ENCODE measurements at regions not wholly inside any gene's neighbourhood (a gene's known extent, or its start where the extent isn't known, plus 50 kb on each side); places are given as distances from the start of the nearest gene placed in this dataset.

DNA sequence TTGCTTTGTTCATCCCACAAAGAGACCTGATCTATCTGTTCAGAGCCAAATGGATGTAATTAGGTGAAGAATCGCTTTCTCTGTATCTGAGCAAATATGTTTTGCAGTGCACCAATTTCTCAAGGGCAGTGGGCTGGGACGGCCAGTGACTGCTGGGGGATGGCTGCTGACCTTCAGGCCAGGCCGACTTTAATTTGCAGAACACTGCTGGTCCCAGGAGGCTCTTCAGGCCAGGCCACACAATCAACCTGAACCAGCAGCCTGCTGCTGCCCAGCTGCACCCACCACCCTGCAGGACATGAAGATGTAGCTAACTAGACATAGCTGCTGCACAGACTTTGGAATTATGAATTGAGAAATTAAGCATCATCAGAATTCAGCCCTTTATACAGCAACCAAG, 194.4 kb upstream of the ONECUT1 start:
- H3K4me2 ChIP-seq (ENCODE audit: low read length): no peak overlapping the region
- H3K23ac ChIP-seq (ENCODE audit: low read length): no peak overlapping the region
- H2BK12ac ChIP-seq (ENCODE audit: low read length): no peak overlapping the region
- DNase-seq: no peak
- no CpG with 5 or more reads among the region's 3 CpGs for WGBS (ENCODE audit: extremely low coverage, insufficient coverage, insufficient read length)
- no peak overlapping the region for H2AFZ ChIP-seq (ENCODE audit: insufficient read depth, low read length, poor library complexity)
- no peak overlapping the region for H2AK5ac ChIP-seq (ENCODE audit: low read length)
- no peak overlapping the region for H4K8ac ChIP-seq (ENCODE audit: low read depth, low read length)
- no peak overlapping the region for H2BK120ac ChIP-seq (ENCODE audit: insufficient read depth, low read length, poor library complexity)
- H3K4me1 ChIP-seq (ENCODE audit: control insufficient read depth in 1 of 2, insufficient read depth in 2 of 2, low read length in 2 of 2): no peaks in the 10 kb centered on the region
- no peak overlapping the region for H3K14ac ChIP-seq (ENCODE audit: low read length)
- no peaks in the 10 kb centered on the region for H3K27me3 ChIP-seq (ENCODE audit: insufficient read depth, low read length)
- no peak overlapping the region for H3K4me3 ChIP-seq (ENCODE audit: low read depth, low read length)
- H3K79me2 ChIP-seq (ENCODE audit: control insufficient read depth, insufficient read depth, low read length, poor library complexity): no peaks in the 10 kb centered on the region
- H4K12ac ChIP-seq (ENCODE audit: low read depth, low read length): no peak overlapping the region
- H3K27ac ChIP-seq (ENCODE audit: low read depth, low read length): no peak overlapping the region
- no peak overlapping the region for H3K4ac ChIP-seq (ENCODE audit: low read depth, low read length)
- no peak overlapping the region for H3K18ac ChIP-seq (ENCODE audit: low read length)
- no peak overlapping the region for H2BK5ac ChIP-seq (ENCODE audit: low read depth, low read length, poor library complexity)
- H4K91ac ChIP-seq (ENCODE audit: low read depth, low read length): no peak overlapping the region
- H3K36me3 ChIP-seq (ENCODE audit: control insufficient read depth in 1 of 2, insufficient read depth in 2 of 2, low read length in 2 of 2): no peaks in the 10 kb centered on the region
- no peaks in the 10 kb centered on the region for H3K79me1 ChIP-seq (ENCODE audit: low read length)
- no peaks in the 10 kb centered on the region for H3K9me3 ChIP-seq (ENCODE audit: insufficient read depth, low read depth, low read length)
- H3K9ac ChIP-seq (ENCODE audit: low read length): no peak overlapping the region

DNA sequence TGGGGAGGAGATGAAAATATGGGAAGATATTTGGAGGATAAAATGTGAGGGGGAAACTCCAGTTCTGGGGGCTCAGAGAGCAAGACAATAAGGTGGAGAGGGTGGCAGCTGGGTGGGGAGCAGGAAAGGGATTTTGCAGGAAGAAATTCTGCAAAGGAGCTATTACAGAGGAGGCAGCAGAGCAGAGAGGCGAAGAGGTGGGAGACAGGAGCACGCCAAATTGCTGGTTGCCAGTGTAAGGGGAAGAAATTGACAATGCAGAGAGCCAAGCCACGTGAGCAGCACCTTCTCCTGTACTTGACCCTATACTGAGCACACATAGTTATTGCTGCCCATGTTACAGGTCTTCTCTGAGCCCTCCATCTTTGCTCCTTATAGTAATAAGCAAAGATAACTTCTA, 190.3 kb upstream of the ONECUT1 start:
- Histone ChIP-seq H3K18ac (ENCODE audit: low read length) (no peak overlapping the region), H3K4me3 (ENCODE audit: low read depth, low read length) (no peak overlapping the region), H3K4me2 (ENCODE audit: low read length) (no peak overlapping the region), H3K79me1 (ENCODE audit: low read length) (no peaks in the 10 kb centered on the region), H4K8ac (ENCODE audit: low read depth, low read length) (no peak overlapping the region), H3K9me3 (ENCODE audit: insufficient read depth, low read depth, low read length) (no peaks in the 10 kb centered on the region), H3K4ac (ENCODE audit: low read depth, low read length) (no peak overlapping the region), H3K14ac (ENCODE audit: low read length) (no peak overlapping the region), H3K4me1 (ENCODE audit: control insufficient read depth in 1 of 2, insufficient read depth in 2 of 2, low read length in 2 of 2) (no peaks in the 10 kb centered on the region), H3K36me3 (ENCODE audit: control insufficient read depth in 1 of 2, insufficient read depth in 2 of 2, low read length in 2 of 2) (no peaks in the 10 kb centered on the region), H3K27ac (ENCODE audit: low read depth, low read length) (no peak overlapping the region), H4K91ac (ENCODE audit: low read depth, low read length) (no peak overlapping the region), H2BK120ac (ENCODE audit: insufficient read depth, low read length, poor library complexity) (no peak overlapping the region), H2AK5ac (ENCODE audit: low read length) (no peak overlapping the region), H2AFZ (ENCODE audit: insufficient read depth, low read length, poor library complexity) (no peak overlapping the region), H3K9ac (ENCODE audit: low read length) (no peak overlapping the region), H2BK5ac (ENCODE audit: low read depth, low read length, poor library complexity) (no peak overlapping the region), H3K23ac (ENCODE audit: low read length) (peak overlapping the region; percentile 86), H3K27me3 (ENCODE audit: insufficient read depth, low read length) (no peaks in the 10 kb centered on the region), H3K79me2 (ENCODE audit: control insufficient read depth, insufficient read depth, low read length, poor library complexity) (no peaks in the 10 kb centered on the region), H4K12ac (ENCODE audit: low read depth, low read length) (no peak overlapping the region), H2BK12ac (ENCODE audit: low read length) (no peak overlapping the region)
- DNase-seq: no peak
- no CpG with 5 or more reads among the region's 3 CpGs for WGBS (ENCODE audit: extremely low coverage, insufficient coverage, insufficient read length)

DNA sequence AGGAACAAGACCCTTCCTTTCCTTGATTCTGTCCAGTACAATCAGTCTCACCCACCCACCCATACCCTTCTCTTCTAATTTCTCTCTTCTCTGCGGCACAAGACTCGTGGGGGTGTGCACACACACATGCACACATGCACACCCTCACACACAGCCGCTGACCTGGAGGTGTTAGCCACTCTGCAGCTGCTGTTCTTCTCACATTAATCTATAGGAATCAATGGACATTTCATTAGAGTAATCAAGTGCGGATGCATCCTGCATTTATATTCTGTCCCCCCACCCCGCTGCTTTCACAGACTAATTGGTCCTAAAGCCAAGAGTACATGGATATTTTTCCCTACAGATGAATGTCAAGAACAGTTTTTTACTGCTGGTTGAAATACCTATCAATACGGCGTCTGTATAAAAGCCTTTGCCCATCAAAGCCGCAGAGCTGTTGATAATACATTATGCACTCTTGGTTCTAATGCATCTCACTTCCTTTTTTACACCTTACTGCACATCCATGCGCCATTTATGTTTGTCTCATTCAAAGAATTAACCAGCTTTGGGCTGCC, 186.5 kb upstream of the ONECUT1 start:
- no peak overlapping the region for H2AK5ac ChIP-seq (ENCODE audit: low read length)
- no peak overlapping the region for H2BK120ac ChIP-seq (ENCODE audit: insufficient read depth, low read length, poor library complexity)

DNA sequence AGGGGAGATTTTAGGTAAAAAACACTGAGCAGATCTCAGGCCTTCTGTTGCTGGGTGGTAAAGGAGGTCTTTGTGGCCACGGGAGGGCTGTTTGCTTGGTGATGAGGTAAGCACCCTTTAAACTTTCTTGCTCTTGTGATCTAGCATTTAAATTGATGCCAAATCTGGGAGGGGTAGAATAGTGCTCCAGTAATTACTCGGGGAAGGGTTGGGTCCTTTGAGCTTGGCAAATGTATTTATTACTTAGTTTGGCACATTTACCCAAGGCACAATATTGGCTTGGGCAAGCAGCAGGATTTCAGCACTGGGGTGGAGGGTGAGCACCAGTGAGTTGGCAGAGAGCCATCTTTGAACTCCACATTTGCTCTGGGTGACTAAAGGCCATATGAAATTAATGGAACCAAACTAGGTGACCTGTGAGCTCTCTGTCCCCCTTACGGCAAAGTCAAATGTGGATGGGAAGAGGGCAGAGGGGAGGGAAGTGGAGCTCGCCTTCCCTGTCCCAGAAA, 185.9 kb upstream of the ONECUT1 start:
- H2BK120ac ChIP-seq (ENCODE audit: insufficient read depth, low read length, poor library complexity): no peak overlapping the region
- no peak overlapping the region for H3K4me3 ChIP-seq (ENCODE audit: low read depth, low read length)
- no peak overlapping the region for H3K4ac ChIP-seq (ENCODE audit: low read depth, low read length)
- no peak overlapping the region for H4K12ac ChIP-seq (ENCODE audit: low read depth, low read length)
- no peak for DNase-seq
- H3K27me3 ChIP-seq (ENCODE audit: insufficient read depth, low read length): no peaks in the 10 kb centered on the region
- H3K4me2 ChIP-seq (ENCODE audit: low read length): no peak overlapping the region
- no peak overlapping the region for H3K9ac ChIP-seq (ENCODE audit: low read length)
- no peak overlapping the region for H2BK5ac ChIP-seq (ENCODE audit: low read depth, low read length, poor library complexity)
- no CpG with 5 or more reads among the region's 4 CpGs for WGBS (ENCODE audit: extremely low coverage, insufficient coverage, insufficient read length)
- H2AK5ac ChIP-seq (ENCODE audit: low read length): no peak overlapping the region
- H3K27ac ChIP-seq (ENCODE audit: low read depth, low read length): no peak overlapping the region
- no peak overlapping the region for H2BK12ac ChIP-seq (ENCODE audit: low read length)
- H4K91ac ChIP-seq (ENCODE audit: low read depth, low read length): no peak overlapping the region
- no peaks in the 10 kb centered on the region for H3K36me3 ChIP-seq (ENCODE audit: control insufficient read depth in 1 of 2, insufficient read depth in 2 of 2, low read length in 2 of 2)
- no peaks in the 10 kb centered on the region for H3K79me2 ChIP-seq (ENCODE audit: control insufficient read depth, insufficient read depth, low read length, poor library complexity)
- no peak overlapping the region for H3K23ac ChIP-seq (ENCODE audit: low read length)
- no peak overlapping the region for H4K8ac ChIP-seq (ENCODE audit: low read depth, low read length)
- no peaks in the 10 kb centered on the region for H3K9me3 ChIP-seq (ENCODE audit: insufficient read depth, low read depth, low read length)
- no peak overlapping the region for H3K18ac ChIP-seq (ENCODE audit: low read length)
- H3K14ac ChIP-seq (ENCODE audit: low read length): no peak overlapping the region
- no peak overlapping the region for H2AFZ ChIP-seq (ENCODE audit: insufficient read depth, low read length, poor library complexity)
- no peaks in the 10 kb centered on the region for H3K4me1 ChIP-seq (ENCODE audit: control insufficient read depth in 1 of 2, insufficient read depth in 2 of 2, low read length in 2 of 2)
- no peaks in the 10 kb centered on the region for H3K79me1 ChIP-seq (ENCODE audit: low read length)

More for the DNA sequence above, 186.5 kb upstream of the ONECUT1 start:
- no peak overlapping the region for H3K14ac ChIP-seq (ENCODE audit: low read length)
- H2AFZ ChIP-seq (ENCODE audit: insufficient read depth, low read length, poor library complexity): no peak overlapping the region
- H3K4me2 ChIP-seq (ENCODE audit: low read length): no peak overlapping the region
- H4K91ac ChIP-seq (ENCODE audit: low read depth, low read length): no peak overlapping the region
- no peaks in the 10 kb centered on the region for H3K4me1 ChIP-seq (ENCODE audit: control insufficient read depth in 1 of 2, insufficient read depth in 2 of 2, low read length in 2 of 2)
- H3K9me3 ChIP-seq (ENCODE audit: insufficient read depth, low read depth, low read length): no peaks in the 10 kb centered on the region
- DNase-seq: no peak
- H3K4ac ChIP-seq (ENCODE audit: low read depth, low read length): no peak overlapping the region
- H3K36me3 ChIP-seq (ENCODE audit: control insufficient read depth in 1 of 2, insufficient read depth in 2 of 2, low read length in 2 of 2): no peaks in the 10 kb centered on the region
- no peak overlapping the region for H4K8ac ChIP-seq (ENCODE audit: low read depth, low read length)
- H4K12ac ChIP-seq (ENCODE audit: low read depth, low read length): no peak overlapping the region
- no peak overlapping the region for H3K4me3 ChIP-seq (ENCODE audit: low read depth, low read length)
- H3K9ac ChIP-seq (ENCODE audit: low read length): no peak overlapping the region
- no peak overlapping the region for H3K23ac ChIP-seq (ENCODE audit: low read length)
- H2BK5ac ChIP-seq (ENCODE audit: low read depth, low read length, poor library complexity): no peak overlapping the region
- no CpG with 5 or more reads among the region's 9 CpGs for WGBS (ENCODE audit: extremely low coverage, insufficient coverage, insufficient read length)
- H2BK12ac ChIP-seq (ENCODE audit: low read length): no peak overlapping the region
- no peaks in the 10 kb centered on the region for H3K79me2 ChIP-seq (ENCODE audit: control insufficient read depth, insufficient read depth, low read length, poor library complexity)
- no peaks in the 10 kb centered on the region for H3K27me3 ChIP-seq (ENCODE audit: insufficient read depth, low read length)
- H3K79me1 ChIP-seq (ENCODE audit: low read length): no peaks in the 10 kb centered on the region
- no peak overlapping the region for H3K27ac ChIP-seq (ENCODE audit: low read depth, low read length)
- H3K18ac ChIP-seq (ENCODE audit: low read length): no peak overlapping the region
